SH-SY5Y (cell line): ENCODE measurements at regions not wholly inside any gene's neighbourhood (a gene's known extent, or its start where the extent isn't known, plus 50 kb on each side); places are given as distances from the start of the nearest gene placed in this dataset.

Experiments used
- GATA2 ChIP-seq: IDR thresholded peaks from 2 replicates; pipeline ENCODE4 v1.6.1; 2011; ENCODE audit warnings: mild to moderate bottlenecking, low read depth, low read length
- GATA3 ChIP-seq: IDR thresholded peaks from 2 replicates; pipeline ENCODE4 v1.6.1; 2011; ENCODE audit warnings: low read depth, mild to moderate bottlenecking, low read length, moderate library complexity

DNA sequence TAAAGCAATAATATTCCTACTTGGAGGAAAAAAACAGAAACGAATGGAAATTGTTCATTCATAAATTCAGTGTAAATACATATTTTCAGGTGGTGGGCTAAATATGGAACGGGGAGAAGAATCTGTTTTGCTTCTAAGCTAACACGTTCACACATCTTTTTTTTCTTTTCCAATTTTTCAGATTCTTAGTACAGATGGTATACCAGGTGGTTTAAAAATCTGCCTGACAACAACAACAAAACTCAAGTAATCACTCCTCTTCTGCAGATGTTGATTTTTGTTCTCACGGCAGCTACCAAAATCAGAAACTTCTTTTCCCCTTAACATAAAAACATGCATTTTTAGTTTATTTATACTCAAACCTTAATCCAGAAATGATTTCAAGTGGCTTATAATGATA is 164.8 kb upstream of the SYT4 start:
- TF ChIP-seq GATA3 (no peak), GATA2 (no peak)
